Medulla oblongata (tissue), 1 donor: ENCODE measurements at regions not wholly inside any gene's neighbourhood (a gene's known extent, or its start where the extent isn't known, plus 50 kb on each side); places are given as distances from the start of the nearest gene placed in this dataset.
"Not testable (repeated sequence)": the region's sequence is repeated elsewhere in the genome, so short reads cannot be mapped to it uniquely, and the experiment has no call there.

Source experiments
- DNase-seq: peaks from one replicate; pipeline ENCODE4 v3.0.0-alpha.2; 2015; ENCODE audit errors: extremely low spot score

DNA sequence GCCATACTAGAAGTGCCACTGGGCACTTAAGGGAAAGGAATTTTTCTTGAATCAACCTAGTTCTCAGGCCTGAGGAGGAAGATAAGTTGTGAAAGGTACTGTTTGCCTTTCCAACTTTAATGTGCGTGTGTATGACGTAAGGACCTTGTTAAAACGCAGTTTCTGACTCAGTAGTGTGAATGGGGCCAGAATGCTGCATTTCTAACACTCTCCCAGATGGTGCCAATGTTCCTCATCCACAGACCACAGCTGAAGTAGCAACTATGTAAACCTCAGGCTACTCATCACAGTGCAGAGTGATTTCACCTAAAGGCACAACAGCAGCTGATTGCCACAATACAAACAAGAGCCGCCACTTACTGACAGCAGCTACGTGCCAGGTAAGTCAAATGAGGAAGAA lies 103.6 kb downstream of the OTOL1 start:
- DNase-seq: no peak

DNA sequence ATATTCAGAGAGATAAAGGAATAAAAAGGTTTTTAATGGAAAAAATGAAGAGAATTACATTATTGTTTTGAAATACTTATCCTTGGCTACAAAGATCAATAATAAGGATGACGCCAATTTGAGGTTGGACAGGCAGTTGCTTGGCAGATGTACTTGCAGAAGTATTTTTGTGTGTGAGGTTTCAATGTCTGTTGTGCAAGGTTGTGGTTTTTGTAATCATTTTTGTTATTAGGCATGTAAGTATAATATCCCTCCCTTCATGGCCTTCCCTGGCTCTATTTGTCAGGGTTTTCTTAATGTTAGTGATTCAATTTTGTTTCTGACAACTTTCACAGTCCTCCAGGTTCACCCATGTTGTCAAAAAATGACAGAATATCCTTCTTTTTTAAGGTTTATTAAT lies 105.9 kb downstream of the OTOL1 start:
- no peak for DNase-seq

DNA sequence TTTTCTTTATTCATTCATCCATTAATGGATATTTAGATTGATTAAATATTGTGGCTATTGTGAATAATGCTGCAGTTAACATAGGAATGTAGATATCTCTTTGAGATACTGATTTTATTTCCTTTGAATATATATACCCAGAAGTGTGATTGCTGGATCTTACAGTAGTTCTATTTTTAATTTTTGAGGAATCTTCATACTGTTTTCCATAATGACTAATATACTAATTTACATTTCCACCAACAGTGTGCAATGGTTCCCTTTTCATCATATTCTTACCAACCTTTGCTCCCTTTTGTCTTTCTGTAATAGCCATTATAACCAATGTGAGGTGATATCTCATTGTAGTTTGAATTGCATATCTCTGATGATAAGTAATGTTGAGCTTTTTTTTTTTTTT lies 106.3 kb downstream of the OTOL1 start:
- DNase-seq: no peak

DNA sequence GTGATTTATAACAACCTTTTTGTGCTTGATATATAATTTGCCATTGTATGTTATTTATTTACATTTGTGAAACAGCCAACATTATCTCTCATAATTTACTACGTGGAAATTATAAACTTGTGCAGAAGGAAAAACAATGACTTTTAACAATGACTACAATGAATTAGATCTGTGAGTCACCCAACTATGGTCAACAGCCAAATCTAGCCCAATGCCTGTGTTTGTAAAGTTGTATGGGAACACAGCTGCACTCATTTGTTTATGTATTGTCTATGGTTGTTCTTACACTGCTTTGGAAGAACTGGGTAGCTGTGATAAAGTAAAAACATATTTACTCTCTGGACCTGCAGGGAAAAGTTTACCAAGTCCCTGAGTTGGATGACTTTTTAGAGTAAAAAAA lies 110.4 kb downstream of the OTOL1 start:
- no peak for DNase-seq

GRCh38 chr3:161619351-161619750 lies 122.7 kb downstream of the OTOL1 start:
- no peak for DNase-seq

DNA sequence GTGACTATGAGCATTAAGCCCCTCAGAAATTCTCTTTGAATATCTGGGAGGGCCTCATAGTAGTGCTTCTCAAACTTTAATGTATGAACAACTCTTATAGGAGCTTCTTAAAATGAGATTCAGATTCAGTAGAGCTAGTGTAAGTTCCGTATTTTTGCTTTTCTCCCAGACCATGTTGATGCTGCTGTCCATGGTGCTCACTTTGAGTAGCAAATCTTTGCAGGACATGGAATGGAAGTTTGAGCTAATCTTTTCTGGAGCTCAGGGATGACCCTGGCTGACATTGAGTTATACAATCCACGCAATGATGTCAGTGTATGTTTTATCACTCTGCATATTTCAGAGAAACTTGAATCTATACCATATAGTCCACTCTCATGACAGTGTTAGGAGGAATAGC lies 134.2 kb downstream of the OTOL1 start:
- no peak for DNase-seq

- DNase-seq: no peak
Measured at GRCh38 chr3:161631536-161631935, 134.9 kb downstream of the OTOL1 start.

- DNase-seq: no peak
Measured at GRCh38 chr3:161637559-161637958, 141.0 kb downstream of the OTOL1 start.

DNA sequence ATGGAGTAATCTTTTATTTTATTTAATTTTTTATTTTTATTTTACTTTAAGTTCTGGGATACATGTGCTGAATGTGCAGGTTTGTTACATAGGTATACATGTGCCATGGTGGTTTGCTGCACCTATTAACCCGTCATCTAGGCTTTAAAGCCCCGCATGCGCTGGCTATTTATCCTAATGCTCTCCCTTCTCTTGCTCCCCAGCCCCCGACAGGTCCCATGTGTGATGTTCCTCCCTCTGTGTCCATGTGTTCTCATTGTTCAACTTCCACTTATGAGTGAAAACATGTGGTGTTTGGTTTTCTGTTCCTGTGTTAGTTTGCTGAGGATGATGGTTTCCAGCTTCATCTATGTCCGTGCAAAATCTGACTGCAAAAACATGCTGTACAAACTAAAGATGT lies 142.5 kb downstream of the OTOL1 start:
- DNase-seq: not testable (repeated sequence)

- DNase-seq: no peak
Measured at GRCh38 chr3:161640181-161640580, 143.6 kb downstream of the OTOL1 start.

DNA sequence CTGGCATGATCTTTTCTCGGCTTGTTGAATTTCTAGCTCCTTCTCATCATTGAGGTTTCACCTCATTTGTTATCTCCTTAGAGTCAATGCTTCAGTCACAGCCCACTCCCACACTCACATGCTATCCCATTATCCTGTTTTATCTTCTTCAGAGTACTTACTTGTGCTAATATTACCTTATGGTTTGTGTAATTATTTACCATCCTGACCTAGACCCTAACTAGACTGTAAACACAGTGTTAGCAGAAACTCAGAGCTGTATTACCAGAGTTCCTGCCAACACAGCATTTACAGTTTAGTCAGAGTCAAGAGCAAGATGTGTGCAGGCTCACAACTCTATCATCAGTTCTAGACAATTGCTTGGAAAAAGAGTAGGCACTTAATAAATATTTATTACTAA lies 144.7 kb downstream of the OTOL1 start:
- no peak for DNase-seq

GRCh38 chr3:161644891-161645635 lies 148.5 kb downstream of the OTOL1 start:
- peak; percentile 74 for DNase-seq

DNA sequence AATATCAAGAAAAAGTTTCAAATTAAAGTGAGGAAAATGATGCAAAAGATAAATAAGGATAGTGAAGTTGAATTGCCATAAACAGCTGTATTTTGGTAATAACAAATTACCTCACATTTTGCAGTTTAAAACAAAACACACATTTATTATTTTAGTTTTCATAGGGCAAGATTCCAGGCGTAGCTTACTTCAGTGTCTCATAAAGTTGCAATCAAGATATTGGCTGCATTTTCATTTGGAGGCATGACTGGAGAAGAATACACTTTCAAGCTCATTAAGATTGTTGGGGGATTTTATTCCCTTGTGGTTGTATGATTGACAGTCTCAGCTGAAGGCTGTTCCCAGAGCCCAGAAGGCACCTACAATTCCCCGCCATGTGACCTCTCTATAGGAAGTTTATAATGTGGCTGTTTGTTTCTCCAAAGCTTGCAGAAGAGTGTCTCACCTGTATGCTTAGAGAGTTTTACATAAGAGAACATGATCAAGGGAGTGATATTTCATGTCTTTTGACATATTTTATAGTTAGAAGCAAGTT lies 151.4 kb downstream of the OTOL1 start:
- no peak for DNase-seq

- DNase-seq: no peak
Measured at GRCh38 chr3:161649900-161650484, 153.4 kb downstream of the OTOL1 start.

GRCh38 chr3:161657786-161658185 lies 161.2 kb downstream of the OTOL1 start:
- no peak for DNase-seq

- DNase-seq: no peak
Measured at GRCh38 chr3:161671141-161671540, 174.5 kb downstream of the OTOL1 start.

GRCh38 chr3:161672478-161672877 lies 175.9 kb downstream of the OTOL1 start:
- no peak for DNase-seq

DNA sequence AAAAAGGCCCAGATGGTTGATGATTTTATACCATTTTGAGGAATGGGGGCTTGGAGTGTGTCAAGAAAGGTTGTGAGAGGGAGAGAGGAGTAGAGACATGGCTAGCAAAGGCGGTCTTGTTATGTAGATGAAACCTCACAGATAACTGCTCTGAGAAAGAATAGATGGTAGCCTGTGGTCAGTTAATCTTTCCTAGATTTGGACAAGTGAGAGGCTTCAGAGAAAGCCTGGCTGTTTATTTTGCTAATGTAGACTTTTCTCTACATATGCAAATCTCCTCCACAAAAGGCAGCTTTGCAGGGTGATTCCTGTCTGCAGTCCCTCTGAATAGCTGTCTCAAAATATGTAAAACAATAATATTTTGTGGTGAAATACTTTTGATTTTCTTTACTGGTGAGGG lies 177.3 kb downstream of the OTOL1 start:
- no peak for DNase-seq

DNA sequence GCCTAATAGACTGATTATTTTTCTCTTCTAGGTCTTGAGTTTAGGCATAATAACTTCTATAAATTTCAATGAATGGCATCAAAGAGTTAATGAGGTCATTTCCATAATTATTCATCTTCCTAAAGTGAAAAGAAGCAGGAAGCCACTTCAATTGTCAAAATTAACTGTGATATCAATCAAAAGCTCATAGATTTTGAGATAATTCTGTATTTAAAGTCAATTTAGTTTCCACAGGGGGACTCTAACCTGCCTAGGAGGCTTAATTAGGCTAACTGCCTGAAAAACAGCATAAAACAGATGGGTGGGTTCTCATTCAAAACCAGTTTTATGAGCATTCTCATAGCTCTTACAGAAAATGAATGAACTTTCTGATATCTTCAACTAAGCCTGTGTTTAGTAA lies 177.8 kb downstream of the OTOL1 start:
- no peak for DNase-seq

- not testable (repeated sequence) for DNase-seq
Measured at GRCh38 chr3:161681831-161682230, 185.2 kb downstream of the OTOL1 start.

DNA sequence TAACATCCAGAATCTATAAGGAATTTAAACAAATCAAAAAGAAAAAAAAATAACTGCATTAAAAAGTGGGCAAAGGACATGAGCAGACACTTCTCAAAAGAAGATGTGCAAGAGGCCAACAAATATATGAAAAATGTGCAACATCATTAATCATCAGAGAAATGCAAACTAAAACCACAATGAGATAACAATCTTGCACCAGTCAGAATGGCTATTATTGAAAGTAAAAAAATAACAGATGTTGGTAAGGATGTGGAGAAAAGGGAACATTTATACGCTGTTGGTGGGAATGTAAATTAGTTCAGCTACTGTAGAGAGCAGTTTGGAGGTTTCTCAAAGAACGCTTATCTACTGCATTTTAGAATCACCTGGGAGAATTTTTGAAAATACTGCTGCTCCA lies 186.1 kb downstream of the OTOL1 start:
- DNase-seq: no peak

GRCh38 chr3:161689584-161690298 lies 193.1 kb downstream of the OTOL1 start:
- no peak for DNase-seq

DNA sequence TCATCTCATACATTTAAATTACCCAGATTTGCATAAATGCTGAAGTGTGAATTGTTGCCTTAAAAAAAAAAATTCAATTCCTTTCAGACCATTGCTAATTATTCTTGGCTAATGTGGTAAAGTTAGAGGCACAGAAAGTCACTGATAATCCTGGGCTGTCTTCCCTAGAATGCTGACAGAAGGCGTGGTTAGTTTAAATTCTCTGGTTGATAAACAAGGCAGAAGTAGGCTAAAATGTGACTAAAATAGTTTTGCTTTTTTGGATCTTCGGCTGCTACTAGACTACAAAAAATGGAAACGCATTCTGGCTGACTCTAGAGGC lies 193.7 kb downstream of the OTOL1 start:
- DNase-seq: no peak
